GM23248 (cell line): ENCODE measurements at regions not wholly inside any gene's neighbourhood (a gene's known extent, or its start where the extent isn't known, plus 50 kb on each side); places are given as distances from the start of the nearest gene placed in this dataset. TPM values are rescaled to one million over a fixed set of nuclear protein-coding genes. Genes with fewer than 3 reads are reported as not detected.
A peak's percentile ranks its signal among the peaks of the same experiment; 100 is the strongest.

ENCODE experiments used
- DNase-seq: peaks from one replicate; pipeline ENCODE4 v3.0.0-alpha.2; 2015
- H2AFZ ChIP-seq: fragments of 200-600 bp; sonication (generic); 2 replicates; pipeline ENCODE4 v1.6.1; 2016; ENCODE audit warnings: antibody characterized with exemption
- H3F3A ChIP-seq: fragments of 200-600 bp; sonication (generic); 2 replicates; pipeline ENCODE4 v1.6.1; 2016; ENCODE audit warnings: mild to moderate bottlenecking, antibody characterized with exemption, mixed run types; ENCODE audit not compliant: insufficient read depth
- H3K27ac ChIP-seq: fragments of 200-600 bp; sonication (generic); 2 replicates; pipeline ENCODE4 v1.5.1; 2016; ENCODE audit warnings: mild to moderate bottlenecking
- H3K27me3 ChIP-seq: fragments of 200-600 bp; sonication (generic); replicated peaks from 2 replicates; pipeline ENCODE4 v1.6.1; 2016; ENCODE audit warnings: mild to moderate bottlenecking; ENCODE audit not compliant: insufficient read depth
- H3K36me3 ChIP-seq: fragments of 200-600 bp; sonication (generic); 2 replicates; pipeline ENCODE4 v1.6.1; 2016; ENCODE audit warnings: low read depth, mild to moderate bottlenecking
- H3K4me1 ChIP-seq: fragments of 200-600 bp; sonication (generic); 2 replicates; pipeline ENCODE4 v1.6.1; 2016; ENCODE audit warnings: mild to moderate bottlenecking; ENCODE audit not compliant: insufficient read depth
- H3K4me2 ChIP-seq: fragments of 200-600 bp; sonication (generic); one replicate; pipeline ENCODE4 v1.6.1; 2016; ENCODE audit warnings: mild to moderate bottlenecking; ENCODE audit not compliant: unreplicated experiment
- H3K4me3 ChIP-seq: fragments of 200-600 bp; sonication (generic); 2 replicates; pipeline ENCODE4 v1.5.1; 2016; ENCODE audit warnings: mild to moderate bottlenecking
- H3K79me2 ChIP-seq: fragments of 200-600 bp; sonication (generic); 2 replicates; pipeline ENCODE4 v1.6.1; 2016; ENCODE audit warnings: mild to moderate bottlenecking; ENCODE audit not compliant: insufficient read depth
- H3K9ac ChIP-seq: fragments of 200-600 bp; sonication (generic); 2 replicates; pipeline ENCODE4 v1.6.1; 2016; ENCODE audit warnings: mild to moderate bottlenecking
- H3K9me2 ChIP-seq: fragments of 200-600 bp; sonication (generic); 2 replicates; pipeline ENCODE4 v1.6.1; 2016; ENCODE audit warnings: mixed run types, mild to moderate bottlenecking, moderate library complexity; ENCODE audit not compliant: insufficient read depth
- H3K9me3 ChIP-seq: fragments of 200-600 bp; sonication (generic); one replicate; pipeline ENCODE4 v1.6.1; 2017; ENCODE audit warnings: low read depth
- H4K20me1 ChIP-seq: fragments of 200-600 bp; sonication (generic); 2 replicates; pipeline ENCODE4 v1.6.0; 2016; ENCODE audit not compliant: insufficient read depth
- EZH2 ChIP-seq: fragments of 200-600 bp; sonication (generic); IDR thresholded peaks from 2 replicates; pipeline ENCODE4 v1.6.1; 2018; ENCODE audit warnings: antibody characterized with exemption, mild to moderate bottlenecking; ENCODE audit not compliant: insufficient read depth, poor library complexity, severe bottlenecking
- EZH2phosphoT487 ChIP-seq: fragments of 200-600 bp; sonication (generic); IDR thresholded peaks from 2 replicates; pipeline ENCODE4 v1.6.1; 2018; ENCODE audit warnings: antibody characterized with exemption, moderate library complexity, mild to moderate bottlenecking, low read depth; ENCODE audit not compliant: insufficient read depth
- WGBS, 2 experiments: methylation state at CpG; one replicate each; pipeline ENCODE4 v1.1.6; 2015 to 2017; ENCODE audit warnings: low lambda C conversion rate in 2 of 2, low coverage in 1 of 2; ENCODE audit errors: missing lambda C conversion rate in 2 of 2; 5-methylcytosine and 5-hydroxymethylcytosine counted together
- in situ Hi-C: fragments of 300-500 bp; cut with MboI; formaldehyde crosslinking; loops from 2 replicates; pipeline ENCODE4 v1.15.0; 2020
- small RNA-seq: library from RNA; depleted of rRNA; stranded (forward); fragments of <200 nt; gene quantifications from one replicate; pipeline ENCODE3, GENCODE V24; 2014; ENCODE audit warnings: low read depth, low replicate concordance

GRCh38 chr6:43837507-43837906, 67.5 kb downstream of the VEGFA start:
- Histone ChIP-seq H3F3A (peaks cover 29% of the 10 kb centered on the region), H4K20me1 (no peaks in the 10 kb centered on the region), H3K4me2 (no peak overlapping the region), H3K36me3 (no peaks in the 10 kb centered on the region), H3K27ac (no peak overlapping the region), H3K4me1 (peaks cover 48% of the 10 kb centered on the region), H3K9me2 (no peaks in the 10 kb centered on the region), H2AFZ (no peak overlapping the region), H3K79me2 (no peaks in the 10 kb centered on the region), H3K9me3 (no peaks in the 10 kb centered on the region), H3K9ac (no peak overlapping the region), H3K4me3 (no peak overlapping the region), H3K27me3 (no peaks in the 10 kb centered on the region)
- 0% methylated on average over 2 of the region's 2 CpGs for WGBS, 2 experiments
- no peak for TF ChIP-seq EZH2phosphoT487
- no peak for TF ChIP-seq EZH2
- no peak for DNase-seq
- in situ Hi-C loops, result no loop called here

GRCh38 chr6:43836507-43837240, 66.7 kb downstream of the VEGFA start:
- peaks cover 29% of the 10 kb centered on the region for H3F3A ChIP-seq
- no peak overlapping the region for H3K27ac ChIP-seq
- no peak overlapping the region for H3K4me2 ChIP-seq
- H3K4me1 ChIP-seq, result peaks cover 40% of the 10 kb centered on the region
- DNase-seq, result peak; percentile 76
- in situ Hi-C loops, result no loop called here
- H2AFZ ChIP-seq, result no peak overlapping the region
- WGBS, 2 experiments, result 69 to 71% methylated on average over 7 of the region's 7 CpGs
- no peaks in the 10 kb centered on the region for H3K79me2 ChIP-seq
- H3K9ac ChIP-seq, result no peak overlapping the region
- no peaks in the 10 kb centered on the region for H3K9me2 ChIP-seq
- no peaks in the 10 kb centered on the region for H3K9me3 ChIP-seq
- no peaks in the 10 kb centered on the region for H3K36me3 ChIP-seq
- no peaks in the 10 kb centered on the region for H4K20me1 ChIP-seq
- TF ChIP-seq EZH2, result no peak
- no peak for TF ChIP-seq EZH2phosphoT487
- no peak overlapping the region for H3K4me3 ChIP-seq
- H3K27me3 ChIP-seq, result no peaks in the 10 kb centered on the region

Small RNA genes in the stretch of these regions (small RNA-seq; reads per million reads assigned to genes)
- not detected for gene AL157371.1
